Mucosa of stomach (tissue), 1 donor: ENCODE measurements at regions not wholly inside any gene's neighbourhood (a gene's known extent, or its start where the extent isn't known, plus 50 kb on each side); places are given as distances from the start of the nearest gene placed in this dataset.

Experiments
- H3K27me3 ChIP-seq: one replicate; pipeline ENCODE4 v1.7.0; 2013; ENCODE audit warnings: mild to moderate bottlenecking, low read length; ENCODE audit not compliant: control insufficient read depth, insufficient read depth
- H3K36me3 ChIP-seq: one replicate; pipeline ENCODE4 v1.7.0; 2013; ENCODE audit warnings: low read length; ENCODE audit not compliant: control insufficient read depth, insufficient read depth
- H3K4me1 ChIP-seq: one replicate; pipeline ENCODE4 v1.7.0; 2013; ENCODE audit warnings: mild to moderate bottlenecking, low read length; ENCODE audit not compliant: control insufficient read depth, insufficient read depth
- H3K4me3 ChIP-seq: one replicate; pipeline ENCODE4 v1.7.0; 2013; ENCODE audit warnings: low read length
- H3K9ac ChIP-seq: one replicate; pipeline ENCODE4 v1.7.0; 2013; ENCODE audit warnings: mild to moderate bottlenecking, low read length, moderate library complexity
- H3K9me3 ChIP-seq: one replicate; pipeline ENCODE4 v1.7.0; 2013; ENCODE audit warnings: mild to moderate bottlenecking, low read length, moderate library complexity; ENCODE audit not compliant: control insufficient read depth
- donor health status: Pancreatic carcinoma.

DNA sequence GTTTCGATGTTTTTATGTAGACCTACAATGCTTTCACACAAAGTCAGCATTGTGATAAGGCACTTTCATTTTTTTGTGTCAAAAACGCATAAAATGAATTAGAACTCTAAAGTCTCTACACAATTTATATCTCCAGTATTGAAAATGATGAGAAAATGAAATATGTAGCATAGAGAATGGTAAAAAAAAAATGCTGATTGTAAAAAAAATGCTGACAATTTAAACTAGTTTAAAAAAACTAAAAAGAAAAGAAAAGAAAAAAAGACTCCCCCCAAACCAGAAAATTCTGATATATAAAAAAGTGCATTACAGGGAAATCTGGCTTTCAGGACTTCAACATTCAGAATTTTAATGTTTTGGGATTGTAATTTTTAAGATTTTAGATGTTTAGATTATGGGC, 148.1 kb downstream of the FZD1 start:
- H3K36me3 ChIP-seq, result no peaks in the 10 kb centered on the region
- no peak overlapping the region for H3K4me3 ChIP-seq
- H3K4me1 ChIP-seq, result no peaks in the 10 kb centered on the region
- no peaks in the 10 kb centered on the region for H3K27me3 ChIP-seq
- H3K9me3 ChIP-seq, result no peaks in the 10 kb centered on the region
- H3K9ac ChIP-seq, result no peak overlapping the region

DNA sequence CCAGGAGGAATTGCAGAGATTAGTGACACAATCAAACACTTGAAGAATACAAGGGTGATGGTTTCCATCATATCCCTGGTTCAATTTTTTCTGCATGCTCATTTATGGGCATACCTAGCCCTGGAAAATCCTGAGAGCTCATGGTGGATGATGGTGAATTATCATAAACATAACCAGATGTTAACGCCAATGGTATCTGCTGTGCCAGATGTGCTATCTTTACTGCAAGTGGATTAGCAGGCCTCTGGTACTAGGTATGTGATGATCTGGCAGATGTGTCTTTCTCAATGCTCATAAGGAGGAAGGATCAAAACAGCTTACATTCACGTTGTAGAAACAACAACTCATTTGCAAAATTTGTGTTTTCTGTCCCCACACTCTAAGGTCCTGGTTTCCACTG, 150.5 kb downstream of the FZD1 start:
- Histone ChIP-seq H3K9me3 (no peaks in the 10 kb centered on the region), H3K36me3 (no peaks in the 10 kb centered on the region), H3K27me3 (no peaks in the 10 kb centered on the region), H3K4me3 (no peak overlapping the region), H3K4me1 (no peaks in the 10 kb centered on the region), H3K9ac (no peak overlapping the region)

DNA sequence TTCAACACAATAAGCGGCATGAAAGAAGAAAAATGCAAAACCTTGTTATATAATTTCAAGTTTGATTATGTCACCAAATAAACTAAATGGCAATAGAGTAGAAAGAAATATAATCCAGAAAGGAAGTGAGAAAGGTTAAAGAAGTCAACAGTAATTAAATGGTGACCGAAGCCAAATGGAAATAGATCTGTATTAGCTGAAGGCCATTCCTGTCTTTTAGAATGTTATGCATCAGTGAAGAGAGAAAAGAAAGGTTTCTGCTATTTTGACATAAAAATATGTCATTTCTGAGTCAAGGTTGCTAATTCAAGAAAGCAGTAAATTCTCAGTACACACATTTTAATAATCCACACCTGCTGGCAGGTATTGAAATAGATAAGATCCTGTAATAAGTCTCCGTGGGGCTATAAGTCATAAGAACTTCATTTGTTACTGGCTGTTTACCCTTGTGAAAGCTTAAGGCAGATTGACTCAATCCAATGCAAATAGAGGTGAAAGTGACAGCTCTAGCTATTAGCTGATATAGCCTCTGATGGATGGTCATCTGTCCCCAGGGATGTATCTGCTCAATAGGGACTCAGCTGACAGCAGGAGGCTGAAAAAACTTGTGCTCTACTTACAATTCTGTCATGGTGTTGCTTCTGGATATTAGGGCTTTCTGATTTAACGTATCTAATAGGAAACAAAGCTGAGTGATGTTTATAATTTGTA, 152.1 kb downstream of the FZD1 start:
- Histone ChIP-seq H3K4me1 (no peaks in the 10 kb centered on the region), H3K9ac (no peak overlapping the region), H3K36me3 (no peaks in the 10 kb centered on the region), H3K27me3 (no peaks in the 10 kb centered on the region), H3K9me3 (no peaks in the 10 kb centered on the region), H3K4me3 (no peak overlapping the region)

DNA sequence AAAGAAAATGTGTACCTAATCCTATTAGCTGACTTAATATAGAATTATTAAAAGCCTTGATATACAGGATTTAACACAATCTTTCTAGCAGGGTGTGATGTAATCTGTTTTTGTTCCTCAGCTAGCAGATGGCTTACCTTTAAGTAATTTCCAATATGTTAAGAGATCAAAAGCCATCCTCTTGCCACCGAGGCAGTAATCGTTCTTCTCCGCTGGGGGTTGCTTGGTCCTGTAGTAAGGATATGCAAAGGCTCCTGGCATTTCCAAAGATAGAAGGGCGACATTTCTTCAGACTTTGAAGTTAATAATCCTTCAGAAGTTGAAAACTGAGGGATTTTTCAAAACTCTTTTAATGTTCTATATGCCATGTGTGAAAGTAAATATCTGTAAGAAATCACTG, 156.4 kb downstream of the FZD1 start:
- Histone ChIP-seq H3K36me3 (no peaks in the 10 kb centered on the region), H3K9me3 (no peaks in the 10 kb centered on the region), H3K27me3 (no peaks in the 10 kb centered on the region), H3K4me3 (no peak overlapping the region), H3K4me1 (no peaks in the 10 kb centered on the region), H3K9ac (no peak overlapping the region)

DNA sequence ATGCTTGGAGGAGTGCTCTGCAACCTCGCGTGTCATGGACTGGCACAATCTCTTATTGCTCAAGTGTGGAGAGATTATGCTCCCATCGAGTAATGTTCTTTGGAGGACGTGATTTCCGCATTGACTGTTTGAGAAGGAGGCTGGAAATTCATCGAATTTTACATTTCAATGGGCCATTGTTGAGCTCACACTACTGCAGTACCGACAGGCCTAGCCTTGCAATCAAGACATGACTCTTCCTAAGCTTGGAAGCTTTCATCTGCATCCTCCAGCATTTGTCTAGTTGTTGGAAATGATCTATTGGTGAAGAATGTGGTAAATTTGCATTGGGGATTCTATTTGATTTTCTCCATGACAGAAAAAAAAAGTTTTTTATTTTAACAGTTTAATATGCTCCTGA, 156.8 kb downstream of the FZD1 start:
- Histone ChIP-seq H3K36me3 (no peaks in the 10 kb centered on the region), H3K9ac (no peak overlapping the region), H3K4me3 (no peak overlapping the region), H3K27me3 (no peaks in the 10 kb centered on the region), H3K9me3 (no peaks in the 10 kb centered on the region), H3K4me1 (no peaks in the 10 kb centered on the region)

DNA sequence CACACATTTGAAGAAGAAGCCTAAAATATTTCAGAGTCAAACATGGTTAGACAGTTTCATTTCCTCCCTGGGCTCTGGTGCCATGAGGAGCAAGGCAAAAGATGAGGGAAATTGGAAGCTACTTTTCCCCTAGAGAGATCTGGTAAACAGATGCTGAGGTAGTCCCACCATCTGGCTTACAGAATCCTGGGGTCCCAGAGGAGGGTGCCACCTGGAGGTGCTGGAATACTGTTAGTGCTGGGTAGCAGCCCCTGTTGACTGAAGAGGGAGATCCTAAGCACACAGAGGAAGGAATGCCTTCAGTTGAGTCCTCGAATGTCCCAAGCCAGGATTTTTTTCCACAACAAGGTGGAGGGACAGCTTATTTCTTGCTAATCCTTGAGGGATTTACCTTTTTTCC, 160.1 kb downstream of the FZD1 start:
- no peak overlapping the region for H3K9ac ChIP-seq
- H3K4me1 ChIP-seq, result no peaks in the 10 kb centered on the region
- H3K36me3 ChIP-seq, result no peaks in the 10 kb centered on the region
- no peaks in the 10 kb centered on the region for H3K27me3 ChIP-seq
- H3K4me3 ChIP-seq, result no peak overlapping the region
- H3K9me3 ChIP-seq, result no peaks in the 10 kb centered on the region

DNA sequence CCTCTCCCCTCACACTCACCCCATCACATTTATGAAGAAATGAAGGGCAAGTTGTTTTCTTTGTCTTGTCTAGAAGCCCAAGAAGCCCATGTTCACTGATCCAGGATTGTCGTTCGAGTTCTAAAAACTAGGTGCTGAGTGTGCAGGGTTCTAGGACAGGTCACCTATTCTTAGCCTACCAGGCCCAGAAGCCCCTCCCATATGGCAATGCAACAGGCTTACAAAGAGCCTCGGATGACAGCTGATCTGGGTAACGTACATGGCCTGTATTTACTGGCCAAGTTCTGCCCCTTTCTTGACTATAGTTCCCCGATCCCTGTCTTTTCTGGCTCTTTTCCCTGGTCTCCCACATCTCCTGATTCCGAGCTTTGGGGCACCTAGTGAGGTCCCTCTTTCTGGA, 160.9 kb downstream of the FZD1 start:
- Histone ChIP-seq H3K4me3 (no peak overlapping the region), H3K9ac (no peak overlapping the region)

DNA sequence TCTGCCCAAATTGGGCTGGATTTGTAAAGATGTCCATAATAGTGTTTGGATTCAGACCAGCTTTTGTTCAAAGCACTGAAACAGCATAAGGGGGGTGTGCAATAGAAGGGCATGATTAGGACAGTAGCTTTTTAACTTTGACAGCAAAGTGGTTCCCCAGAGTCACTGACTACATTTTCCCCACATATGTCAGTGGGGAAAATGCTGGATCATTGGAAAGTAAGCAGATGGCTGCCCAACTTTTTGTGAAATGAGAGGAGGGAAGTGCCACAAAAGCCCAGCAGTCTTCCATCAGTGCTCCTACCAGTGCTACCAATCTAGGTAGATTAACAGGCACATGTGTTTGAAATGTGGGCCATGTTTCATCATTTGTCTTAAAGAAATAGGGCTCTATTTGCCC, 162.8 kb downstream of the FZD1 start:
- H3K36me3 ChIP-seq, result no peaks in the 10 kb centered on the region
- H3K4me3 ChIP-seq, result no peak overlapping the region
- H3K9me3 ChIP-seq, result no peaks in the 10 kb centered on the region
- H3K9ac ChIP-seq, result no peak overlapping the region
- no peaks in the 10 kb centered on the region for H3K4me1 ChIP-seq
- H3K27me3 ChIP-seq, result no peaks in the 10 kb centered on the region

More for the DNA sequence above, 160.9 kb downstream of the FZD1 start:
- no peaks in the 10 kb centered on the region for H3K9me3 ChIP-seq
- no peaks in the 10 kb centered on the region for H3K4me1 ChIP-seq
- no peaks in the 10 kb centered on the region for H3K27me3 ChIP-seq
- no peaks in the 10 kb centered on the region for H3K36me3 ChIP-seq

DNA sequence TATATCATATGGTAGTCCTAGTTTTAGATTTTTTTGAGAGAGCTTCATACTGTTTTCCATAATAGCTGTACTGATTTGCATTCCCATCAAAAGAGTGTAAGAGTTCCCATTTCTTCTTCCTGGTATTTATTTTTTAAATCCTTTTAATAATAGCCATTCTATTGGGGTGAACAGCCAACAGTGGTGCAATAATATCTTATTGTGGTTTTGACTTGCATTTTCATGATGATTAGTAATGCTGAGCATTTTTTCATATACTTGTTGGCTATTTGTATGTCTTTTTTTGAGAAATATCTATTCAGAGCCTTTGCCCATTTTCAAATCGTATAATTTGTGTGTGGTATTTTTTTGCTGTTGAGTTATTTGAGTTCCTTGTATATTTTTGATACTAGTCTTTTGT, 167.4 kb downstream of the FZD1 start:
- Histone ChIP-seq H3K9me3 (no peaks in the 10 kb centered on the region), H3K4me3 (no peak overlapping the region), H3K36me3 (no peaks in the 10 kb centered on the region), H3K4me1 (no peaks in the 10 kb centered on the region), H3K9ac (no peak overlapping the region), H3K27me3 (no peaks in the 10 kb centered on the region)

DNA sequence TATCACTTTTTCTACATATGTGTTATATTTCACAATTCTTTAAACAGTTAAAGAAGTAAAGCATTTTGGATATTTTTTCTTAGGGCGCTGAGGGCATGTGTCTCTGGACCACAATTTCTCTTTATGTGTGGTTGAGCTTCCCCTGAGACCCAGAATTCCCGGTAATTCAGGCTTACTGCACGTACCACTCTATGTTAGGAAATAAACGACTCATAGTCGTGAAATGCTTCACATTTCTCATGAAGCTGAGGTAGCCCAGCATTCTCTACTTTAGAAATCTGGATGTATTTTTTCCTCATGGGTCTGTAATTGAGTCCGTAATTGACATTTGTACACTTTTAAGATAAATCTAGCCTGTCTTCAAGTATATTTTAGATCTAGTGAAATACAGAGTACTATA, 170.6 kb downstream of the FZD1 start:
- no peaks in the 10 kb centered on the region for H3K4me1 ChIP-seq
- H3K4me3 ChIP-seq, result no peak overlapping the region
- no peak overlapping the region for H3K9ac ChIP-seq
- H3K27me3 ChIP-seq, result no peaks in the 10 kb centered on the region
- no peaks in the 10 kb centered on the region for H3K9me3 ChIP-seq
- no peaks in the 10 kb centered on the region for H3K36me3 ChIP-seq

DNA sequence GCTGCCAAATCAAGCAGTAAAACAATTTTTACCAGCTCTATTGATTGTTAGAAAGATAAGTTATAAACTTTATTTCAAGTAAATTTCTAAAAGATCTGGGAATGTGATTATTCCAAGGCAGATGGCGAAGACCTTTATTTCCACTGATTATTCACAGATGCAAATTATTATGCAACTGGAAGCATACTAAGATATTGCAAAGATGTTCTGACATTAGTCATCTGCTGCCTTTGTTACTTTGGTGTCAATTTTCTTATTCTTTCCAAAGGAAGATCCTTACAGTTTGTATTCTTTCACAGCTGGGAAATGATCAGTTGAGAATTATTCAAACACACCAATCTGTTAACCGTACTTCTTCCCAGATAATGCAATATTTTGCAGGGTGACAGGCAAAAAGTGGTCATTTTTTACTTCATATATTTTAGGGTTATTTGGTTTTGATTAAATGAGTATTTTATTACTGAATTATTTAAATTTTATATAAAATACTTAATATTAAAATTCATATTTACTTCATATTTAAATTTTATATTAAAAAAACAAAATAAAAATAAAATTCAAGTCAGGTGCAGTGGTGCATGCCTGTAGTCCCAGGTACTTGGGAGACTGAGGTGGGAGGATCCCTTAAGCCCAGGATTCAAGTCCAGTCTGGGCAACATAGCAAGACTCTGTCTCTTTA, 171.3 kb downstream of the FZD1 start:
- Histone ChIP-seq H3K27me3 (no peaks in the 10 kb centered on the region), H3K4me3 (no peak overlapping the region), H3K4me1 (no peaks in the 10 kb centered on the region), H3K36me3 (no peaks in the 10 kb centered on the region), H3K9ac (no peak overlapping the region), H3K9me3 (no peaks in the 10 kb centered on the region)

DNA sequence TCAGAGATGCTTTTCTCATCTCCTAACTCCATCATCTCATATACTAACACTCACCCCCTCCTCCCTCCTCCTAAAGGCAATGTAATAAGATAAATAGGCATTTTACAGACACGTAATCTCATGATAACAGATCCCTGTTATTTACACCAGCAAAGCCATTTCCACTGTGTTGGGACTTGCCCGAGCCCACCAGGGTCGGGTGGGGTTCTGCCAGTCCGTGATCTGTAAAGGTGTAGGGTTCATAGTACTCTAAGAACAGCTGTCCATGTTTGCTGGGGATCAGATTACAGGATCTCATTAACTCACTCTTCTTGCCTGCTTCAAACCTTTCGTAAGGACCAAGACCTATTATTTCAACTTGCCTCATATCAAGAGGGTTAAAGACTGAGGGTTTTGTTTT, 172.4 kb downstream of the FZD1 start:
- no peaks in the 10 kb centered on the region for H3K36me3 ChIP-seq
- H3K9ac ChIP-seq, result no peak overlapping the region
- no peaks in the 10 kb centered on the region for H3K4me1 ChIP-seq
- H3K9me3 ChIP-seq, result no peaks in the 10 kb centered on the region
- no peaks in the 10 kb centered on the region for H3K27me3 ChIP-seq
- H3K4me3 ChIP-seq, result no peak overlapping the region
